H9 (cell line): ENCODE measurements at regions not wholly inside any gene's neighbourhood (a gene's known extent, or its start where the extent isn't known, plus 50 kb on each side); places are given as distances from the start of the nearest gene placed in this dataset.

Experiments used
- DNase-seq: peaks from one replicate; pipeline ENCODE4 v3.0.0-alpha.2; 2017
- H2AFZ ChIP-seq: one replicate; pipeline ENCODE4 v1.6.1; 2013; ENCODE audit warnings: mild to moderate bottlenecking, low read length, control low read depth, moderate library complexity
- H2AK5ac ChIP-seq: 2 replicates; pipeline ENCODE4 v1.6.1; 2013; ENCODE audit warnings: low read length, control low read depth, mixed read lengths; ENCODE audit not compliant: insufficient read length
- H2BK120ac ChIP-seq: one replicate; pipeline ENCODE4 v1.6.1; 2013; ENCODE audit warnings: low read depth, mild to moderate bottlenecking, low read length, control low read depth, inconsistent platforms; ENCODE audit not compliant: poor library complexity, severe bottlenecking
- H2BK12ac ChIP-seq: 2 replicates; pipeline ENCODE4 v1.6.1; 2013; ENCODE audit warnings: low read length, control low read depth, mixed read lengths, low read depth; ENCODE audit not compliant: insufficient read length
- H2BK15ac ChIP-seq: 2 replicates; pipeline ENCODE4 v1.6.1; 2013; ENCODE audit warnings: low read depth, low read length, control low read depth
- H2BK20ac ChIP-seq: one replicate; pipeline ENCODE4 v1.6.1; 2013; ENCODE audit warnings: low read depth, mild to moderate bottlenecking, low read length, control low read depth, inconsistent platforms; ENCODE audit not compliant: poor library complexity, severe bottlenecking
- H2BK5ac ChIP-seq: 2 replicates; pipeline ENCODE4 v1.6.1; 2013; ENCODE audit warnings: low read length, control low read depth, mixed read lengths; ENCODE audit not compliant: insufficient read length
- H3K14ac ChIP-seq: 2 replicates; pipeline ENCODE4 v1.6.1; 2013; ENCODE audit warnings: low read length, control low read depth; ENCODE audit not compliant: insufficient read depth
- H3K18ac ChIP-seq: 2 replicates; pipeline ENCODE4 v1.6.1; 2013; ENCODE audit warnings: low read depth, mild to moderate bottlenecking, mixed read lengths, low read length, control low read depth; ENCODE audit not compliant: insufficient read length
- H3K23ac ChIP-seq: 2 replicates; pipeline ENCODE4 v1.6.1; 2013; ENCODE audit warnings: low read length, control low read depth, mixed read lengths, low read depth; ENCODE audit not compliant: insufficient read length
- H3K23me2 ChIP-seq: 2 replicates; pipeline ENCODE4 v1.6.1; 2013; ENCODE audit warnings: low read depth, mild to moderate bottlenecking, mixed read lengths, low read length, control low read depth; ENCODE audit not compliant: insufficient read length, poor library complexity, severe bottlenecking
- H3K27ac ChIP-seq: 2 replicates; pipeline ENCODE4 v1.5.1; 2013; ENCODE audit warnings: low read length, control low read depth, mixed read lengths, low read depth; ENCODE audit not compliant: insufficient read length
- H3K27me3 ChIP-seq: 2 replicates; pipeline ENCODE4 v1.6.1; 2013; ENCODE audit warnings: low read length, control low read depth, inconsistent platforms; ENCODE audit not compliant: insufficient read depth
- H3K4ac ChIP-seq: 2 replicates; pipeline ENCODE4 v1.6.1; 2013; ENCODE audit warnings: low read depth, mild to moderate bottlenecking, control low read depth, inconsistent platforms, low read length, moderate library complexity
- H3K4me1 ChIP-seq: 2 replicates; pipeline ENCODE4 v1.6.1; 2013; ENCODE audit warnings: low read length, control low read depth, inconsistent platforms; ENCODE audit not compliant: insufficient read depth
- H3K4me2 ChIP-seq: 2 replicates; pipeline ENCODE4 v1.6.1; 2013; ENCODE audit warnings: low read length, control low read depth, mixed read lengths; ENCODE audit not compliant: insufficient read length, insufficient read depth
- H3K56ac ChIP-seq: 2 replicates; pipeline ENCODE4 v1.6.1; 2013; ENCODE audit warnings: low read depth, mild to moderate bottlenecking, mixed read lengths, low read length, control low read depth; ENCODE audit not compliant: insufficient read length
- H3K79me1 ChIP-seq: 2 replicates; pipeline ENCODE4 v1.6.1; 2013; ENCODE audit warnings: low read depth, mild to moderate bottlenecking, moderate library complexity, low read length, control low read depth, inconsistent platforms; ENCODE audit not compliant: insufficient read depth, poor library complexity, severe bottlenecking
- H3K79me2 ChIP-seq: 2 replicates; pipeline ENCODE4 v1.6.1; 2013; ENCODE audit warnings: low read length, control low read depth, inconsistent platforms; ENCODE audit not compliant: insufficient read depth
- H3K9ac ChIP-seq: 2 replicates; pipeline ENCODE4 v1.6.1; 2013; ENCODE audit warnings: low read length, control low read depth, mixed read lengths; ENCODE audit not compliant: insufficient read length; ENCODE audit errors: extremely low read depth
- H3K9me3 ChIP-seq: one replicate; pipeline ENCODE4 v1.6.1; 2013; ENCODE audit warnings: low read depth, low read length, inconsistent platforms; ENCODE audit not compliant: control insufficient read depth
- H3T11ph ChIP-seq: one replicate; pipeline ENCODE4 v1.6.1; 2013; ENCODE audit warnings: mild to moderate bottlenecking, low read length, control low read depth, inconsistent platforms
- H4K20me1 ChIP-seq: one replicate; pipeline ENCODE4 v1.6.1; 2013; ENCODE audit not compliant: control insufficient read depth, insufficient read length, insufficient read depth
- H4K5ac ChIP-seq: 2 replicates; pipeline ENCODE4 v1.6.1; 2013; ENCODE audit warnings: low read depth, mild to moderate bottlenecking, mixed read lengths, low read length, control low read depth; ENCODE audit not compliant: insufficient read length
- H4K8ac ChIP-seq: replicated peaks from 2 replicates; pipeline ENCODE4 v1.6.1; 2013; ENCODE audit warnings: low read length, control low read depth, mixed read lengths, low read depth; ENCODE audit not compliant: insufficient read length
- H4K91ac ChIP-seq: 2 replicates; pipeline ENCODE4 v1.6.1; 2013; ENCODE audit warnings: low read depth, mild to moderate bottlenecking, moderate library complexity, mixed read lengths, low read length, control low read depth; ENCODE audit not compliant: insufficient read length
- H3K27ac Mint-ChIP-seq, 3 experiments: 2 replicates in 2 of 3; 3 replicates in 1 of 3; pipeline ENCODE4 v1.8.0; 2020 to 2021; ENCODE audit warnings: mixed read lengths in 3 of 3, mild to moderate bottlenecking in 1 of 3, moderate library complexity in 1 of 3
- H3K27me3 Mint-ChIP-seq: 2 replicates; pipeline ENCODE4 v1.8.0; 2021; ENCODE audit warnings: low read depth, mild to moderate bottlenecking, moderate library complexity, mixed read lengths
- H3K36me3 Mint-ChIP-seq, 3 experiments: 2 replicates in 2 of 3; 3 replicates in 1 of 3; pipeline ENCODE4 v1.8.0; 2020 to 2021; ENCODE audit warnings: low read depth in 3 of 3, mixed read lengths in 3 of 3; ENCODE audit not compliant: insufficient read depth in 1 of 3
- H3K4me1 Mint-ChIP-seq, 2 experiments: 2 replicates each; pipeline ENCODE4 v1.8.0; 2020; ENCODE audit warnings: mixed read lengths in 2 of 2
- H3K4me3 Mint-ChIP-seq, 2 experiments: 2 replicates in 1 of 2; 3 replicates in 1 of 2; pipeline ENCODE4 v1.8.0; 2020 to 2021; ENCODE audit warnings: mild to moderate bottlenecking in 2 of 2, mixed read lengths in 2 of 2, moderate library complexity in 1 of 2
- H3K9me3 Mint-ChIP-seq, 2 experiments: 2 replicates in 1 of 2; 3 replicates in 1 of 2; pipeline ENCODE4 v1.8.0; 2020; ENCODE audit warnings: mild to moderate bottlenecking in 2 of 2, mixed read lengths in 2 of 2, moderate library complexity in 1 of 2
- CTCF ChIP-seq: fragments of 200-600 bp; sonication (generic); conservative IDR thresholded peaks from 3 replicates; pipeline ENCODE4 v1.8.0; 2021; ENCODE audit warnings: antibody characterized with exemption, mild to moderate bottlenecking

- Mint-ChIP-seq H3K27me3 (no peaks in the 10 kb centered on the region), H3K4me3 (no peak overlapping the region), H3K27ac (no peak overlapping the region), H3K36me3 (no peaks in the 10 kb centered on the region; a peak in 1 of 7 replicates), H3K9me3 (no peaks in the 10 kb centered on the region), H3K4me1 (peaks cover under 1% of the 10 kb centered on the region in 2 experiments; a peak in 2 of 4 replicates)
- DNase-seq: no peak
- Histone ChIP-seq H4K8ac (no peak overlapping the region), H3K4ac (no peak overlapping the region), H3K14ac (no peak overlapping the region), H3K4me2 (no peak overlapping the region), H3T11ph (no peak overlapping the region), H4K5ac (no peak overlapping the region), H3K23me2 (no peaks in the 10 kb centered on the region), H3K79me1 (no peaks in the 10 kb centered on the region), H4K91ac (no peak overlapping the region), H3K56ac (no peak overlapping the region), H3K18ac (no peak overlapping the region), H3K27ac (no peak overlapping the region), H2BK12ac (no peak overlapping the region), H2AK5ac (no peak overlapping the region), H2BK15ac (no peak overlapping the region), H2BK20ac (no peak overlapping the region), H3K23ac (no peak overlapping the region), H3K9ac (no peak overlapping the region), H3K9me3 (no peaks in the 10 kb centered on the region), H3K27me3 (no peaks in the 10 kb centered on the region), H2BK5ac (no peak overlapping the region), H2AFZ (no peak overlapping the region), H2BK120ac (no peak overlapping the region), H4K20me1 (no peaks in the 10 kb centered on the region), H3K4me1 (no peaks in the 10 kb centered on the region), H3K79me2 (no peaks in the 10 kb centered on the region)
- no peak for TF ChIP-seq CTCF
These were observed 199.6 kb upstream of the SEMA3A start for GRCh38 chr7:84394219-84394618.
